ENCODE measurements at regions not wholly inside any gene's neighbourhood (a gene's known extent, or its start where the extent isn't known, plus 50 kb on each side); places are given as distances from the start of the nearest gene placed in this dataset.

DNA sequence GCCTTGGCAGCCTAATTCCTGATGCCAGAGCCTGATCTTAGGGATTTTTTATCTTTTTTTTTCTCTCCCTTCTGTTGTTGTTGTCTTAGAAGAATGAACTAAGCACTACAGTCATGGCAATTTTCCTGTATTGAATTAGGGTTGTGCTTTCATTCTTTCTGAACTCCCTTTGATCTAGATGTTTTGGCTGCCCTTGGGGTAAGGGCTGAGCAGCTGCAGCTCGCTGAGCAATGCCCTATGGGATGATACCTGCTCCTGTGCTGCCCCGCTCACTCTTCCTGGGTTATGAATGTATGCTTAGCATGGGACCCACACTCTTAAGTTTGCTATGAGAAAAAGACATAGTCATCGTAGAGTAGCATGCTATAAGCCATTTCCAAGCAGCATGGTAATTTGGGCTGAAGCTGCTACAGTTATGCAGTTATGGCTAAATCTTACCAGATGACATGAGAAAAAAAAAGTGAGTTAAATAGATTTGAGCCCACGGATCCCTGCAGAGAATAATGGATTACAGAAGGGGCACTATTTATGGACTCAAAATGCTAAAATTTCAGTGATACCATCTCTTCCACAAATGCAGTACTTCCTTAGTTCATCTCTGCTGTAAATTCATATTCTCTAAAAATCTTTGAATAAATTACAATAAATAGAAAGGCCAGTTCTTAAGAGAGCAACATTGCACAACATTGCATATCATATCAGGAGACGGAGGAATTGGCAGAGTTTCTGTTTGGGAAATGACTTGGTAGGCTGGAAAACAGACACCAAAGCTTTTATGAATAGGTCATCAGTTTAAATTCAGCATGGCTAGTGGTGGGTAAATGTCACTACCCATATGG is 79.2 kb upstream of the PTHLH start:
- H3K27ac Mint-ChIP-seq, result no peak overlapping the region
- H3K27me3 Mint-ChIP-seq, result peaks cover 13% of the 10 kb centered on the region
- DNase-seq (no peak), ATAC-seq (no peak)
- H3K4me1 Mint-ChIP-seq, result no peaks in the 10 kb centered on the region
- peaks cover 8% of the 10 kb centered on the region for H3K9me3 Mint-ChIP-seq
- no peak overlapping the region for H3K4me3 Mint-ChIP-seq
- H3K36me3 Mint-ChIP-seq (ENCODE audit: low read depth), result no peaks in the 10 kb centered on the region

GRCh38 chr12:28053564-28053963 is 81.0 kb upstream of the PTHLH start:
- no peaks in the 10 kb centered on the region for H3K4me1 Mint-ChIP-seq
- H3K9me3 Mint-ChIP-seq, result no peaks in the 10 kb centered on the region
- peaks cover 11% of the 10 kb centered on the region for H3K27me3 Mint-ChIP-seq
- ATAC-seq (no peak), DNase-seq (no peak)
- no peak overlapping the region for H3K27ac Mint-ChIP-seq
- no peaks in the 10 kb centered on the region for H3K36me3 Mint-ChIP-seq (ENCODE audit: low read depth)
- H3K4me3 Mint-ChIP-seq, result no peak overlapping the region

GRCh38 chr12:28054583-28054982 is 82.0 kb upstream of the PTHLH start:
- Mint-ChIP-seq H3K27me3 (peaks cover 6% of the 10 kb centered on the region), H3K9me3 (no peaks in the 10 kb centered on the region), H3K36me3 (ENCODE audit: low read depth) (no peaks in the 10 kb centered on the region), H3K27ac (no peak overlapping the region), H3K4me1 (no peaks in the 10 kb centered on the region), H3K4me3 (no peak overlapping the region)
- no peak for ATAC-seq
- no peak for DNase-seq

DNA sequence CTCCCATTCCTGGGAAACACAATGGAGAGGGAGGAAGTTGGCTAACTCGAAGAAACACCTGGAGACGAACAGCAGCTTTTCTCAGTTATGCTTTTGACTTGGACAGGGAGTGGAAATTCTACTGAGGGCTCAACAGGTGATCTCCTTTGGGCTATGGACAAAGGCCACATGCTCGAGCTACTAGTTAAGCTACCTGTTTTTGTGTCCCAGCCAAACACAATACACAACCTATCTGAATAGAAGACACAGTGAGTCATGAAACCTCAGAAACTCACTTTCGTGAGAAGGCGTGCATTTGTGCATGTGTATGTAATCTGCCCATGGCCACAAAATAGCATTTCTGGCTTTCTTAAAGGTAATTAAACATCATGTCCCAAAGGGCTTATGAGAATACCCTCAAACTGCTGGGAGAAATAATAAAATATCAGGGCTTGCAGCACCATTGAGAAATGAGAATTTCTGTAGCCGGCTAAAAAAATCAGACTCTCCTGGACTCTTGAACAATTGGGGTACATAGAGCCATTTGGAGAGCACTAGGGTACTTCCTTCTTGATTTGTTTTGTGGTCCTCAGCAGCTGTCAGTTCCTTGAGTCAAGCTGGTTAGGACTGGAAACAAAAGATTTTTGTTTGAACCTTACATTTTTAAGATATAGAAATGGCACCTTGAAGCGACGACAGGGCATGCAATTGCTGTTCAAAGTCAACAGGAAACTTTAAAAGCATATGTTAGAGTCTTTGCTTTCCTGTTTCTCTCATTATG is 85.5 kb upstream of the PTHLH start:
- H3K4me3 Mint-ChIP-seq, result no peak overlapping the region
- no peak overlapping the region for H3K27ac Mint-ChIP-seq
- ATAC-seq (peak; percentile 20), DNase-seq (no peak)
- no peaks in the 10 kb centered on the region for H3K9me3 Mint-ChIP-seq
- H3K36me3 Mint-ChIP-seq (ENCODE audit: low read depth), result no peaks in the 10 kb centered on the region
- H3K27me3 Mint-ChIP-seq, result peaks cover 11% of the 10 kb centered on the region
- H3K4me1 Mint-ChIP-seq, result no peaks in the 10 kb centered on the region

- DNase-seq, result no peak
These were observed 86.7 kb upstream of the PTHLH start for GRCh38 chr12:28059220-28059619.

GRCh38 chr12:28059668-28060067 is 87.1 kb upstream of the PTHLH start:
- ATAC-seq, result no peak

More at GRCh38 chr12:28059220-28059619, 86.7 kb upstream of the PTHLH start:
- Mint-ChIP-seq H3K36me3 (ENCODE audit: low read depth) (no peaks in the 10 kb centered on the region), H3K9me3 (no peaks in the 10 kb centered on the region), H3K4me3 (no peak overlapping the region), H3K4me1 (no peaks in the 10 kb centered on the region), H3K27me3 (peaks cover 11% of the 10 kb centered on the region), H3K27ac (no peak overlapping the region)
- ATAC-seq, result no peak

GRCh38 chr12:28060871-28061270 is 88.3 kb upstream of the PTHLH start:
- Mint-ChIP-seq H3K27ac (no peak overlapping the region), H3K9me3 (no peaks in the 10 kb centered on the region), H3K36me3 (ENCODE audit: low read depth) (no peaks in the 10 kb centered on the region)

More at GRCh38 chr12:28059668-28060067, 87.1 kb upstream of the PTHLH start:
- H3K27me3 Mint-ChIP-seq, result peaks cover 11% of the 10 kb centered on the region
- H3K27ac Mint-ChIP-seq, result no peak overlapping the region
- H3K4me3 Mint-ChIP-seq, result no peak overlapping the region
- H3K36me3 Mint-ChIP-seq (ENCODE audit: low read depth), result no peaks in the 10 kb centered on the region
- no peaks in the 10 kb centered on the region for H3K4me1 Mint-ChIP-seq
- H3K9me3 Mint-ChIP-seq, result no peaks in the 10 kb centered on the region
- DNase-seq, result no peak

GRCh38 chr12:28063355-28063880 is 90.9 kb upstream of the PTHLH start:
- H3K27ac Mint-ChIP-seq, result no peak overlapping the region
- no peaks in the 10 kb centered on the region for H3K36me3 Mint-ChIP-seq (ENCODE audit: low read depth)
- no peaks in the 10 kb centered on the region for H3K9me3 Mint-ChIP-seq
- ATAC-seq, result no peak
- no peak for DNase-seq
- peaks cover 10% of the 10 kb centered on the region for H3K27me3 Mint-ChIP-seq
- H3K4me1 Mint-ChIP-seq, result peaks cover 19% of the 10 kb centered on the region
- no peak overlapping the region for H3K4me3 Mint-ChIP-seq

More at GRCh38 chr12:28060871-28061270, 88.3 kb upstream of the PTHLH start:
- no peak for ATAC-seq
- Mint-ChIP-seq H3K4me1 (peaks cover 10% of the 10 kb centered on the region), H3K27me3 (peaks cover 9% of the 10 kb centered on the region), H3K4me3 (no peak overlapping the region)
- DNase-seq, result no peak

DNA sequence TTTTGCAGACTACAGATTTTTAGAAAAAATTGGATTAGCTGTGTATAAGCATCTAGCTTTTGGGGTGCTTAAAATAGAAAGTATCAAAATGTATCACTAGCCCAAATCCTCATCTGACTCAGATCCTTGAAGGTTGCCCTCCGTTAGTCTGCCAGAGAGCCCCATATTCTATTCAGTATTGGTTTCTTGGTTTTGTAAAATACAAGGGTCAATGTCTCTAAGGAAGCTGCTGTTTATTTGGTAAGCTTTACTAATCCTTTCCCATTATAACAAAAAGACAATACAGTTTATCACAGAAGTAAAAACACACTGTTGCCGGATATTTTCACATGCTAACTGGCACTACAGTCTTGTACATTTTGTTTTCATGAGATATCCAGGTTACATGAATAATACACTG is 92.8 kb upstream of the PTHLH start:
- ATAC-seq, result peak; percentile 63
- Mint-ChIP-seq H3K9me3 (no peaks in the 10 kb centered on the region), H3K27me3 (peaks cover 10% of the 10 kb centered on the region), H3K36me3 (ENCODE audit: low read depth) (no peaks in the 10 kb centered on the region), H3K27ac (no peak overlapping the region), H3K4me3 (no peak overlapping the region), H3K4me1 (peaks cover 19% of the 10 kb centered on the region)
- DNase-seq, result no peak

GRCh38 chr12:28065889-28066630 is 93.5 kb upstream of the PTHLH start:
- DNase-seq, result no peak
- Mint-ChIP-seq H3K9me3 (peaks cover 6% of the 10 kb centered on the region), H3K27me3 (peaks cover 7% of the 10 kb centered on the region), H3K4me1 (peaks cover 19% of the 10 kb centered on the region), H3K36me3 (ENCODE audit: low read depth) (no peaks in the 10 kb centered on the region), H3K4me3 (no peak overlapping the region), H3K27ac (peak overlapping the region; percentile 44)
- peak; percentile 52 for ATAC-seq

GRCh38 chr12:28066879-28067278 is 94.3 kb upstream of the PTHLH start:
- DNase-seq (no peak), ATAC-seq (no peak)
- peaks cover 19% of the 10 kb centered on the region for H3K4me1 Mint-ChIP-seq
- peaks cover 13% of the 10 kb centered on the region for H3K9me3 Mint-ChIP-seq
- no peaks in the 10 kb centered on the region for H3K36me3 Mint-ChIP-seq (ENCODE audit: low read depth)
- H3K27ac Mint-ChIP-seq, result no peak overlapping the region
- H3K4me3 Mint-ChIP-seq, result no peak overlapping the region
- peaks cover 6% of the 10 kb centered on the region for H3K27me3 Mint-ChIP-seq

DNA sequence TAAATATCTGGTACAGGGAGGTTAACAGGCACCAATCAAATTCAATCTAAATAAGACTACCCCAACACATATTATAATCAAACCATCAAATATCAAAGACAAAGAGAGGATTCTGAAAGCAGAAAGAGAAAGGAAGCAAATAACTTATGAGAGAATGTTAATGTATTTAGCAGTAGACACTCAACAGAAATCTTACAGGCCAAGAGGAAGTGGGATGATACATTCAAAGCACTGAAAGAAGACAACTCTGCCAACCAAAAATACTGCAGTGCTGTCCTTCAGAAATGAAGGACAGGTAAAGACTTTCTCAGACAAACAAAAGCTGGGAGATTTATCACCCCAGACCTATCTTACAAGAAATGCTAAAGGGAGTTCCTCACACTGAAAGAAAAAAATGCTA is 95.9 kb upstream of the PTHLH start:
- H3K36me3 Mint-ChIP-seq (ENCODE audit: low read depth), result no peaks in the 10 kb centered on the region
- peaks cover 2% of the 10 kb centered on the region for H3K27me3 Mint-ChIP-seq
- peaks cover 23% of the 10 kb centered on the region for H3K9me3 Mint-ChIP-seq
- peaks cover 19% of the 10 kb centered on the region for H3K4me1 Mint-ChIP-seq
- H3K4me3 Mint-ChIP-seq, result no peak overlapping the region
- no peak for ATAC-seq
- no peak for DNase-seq
- H3K27ac Mint-ChIP-seq, result no peak overlapping the region

DNA sequence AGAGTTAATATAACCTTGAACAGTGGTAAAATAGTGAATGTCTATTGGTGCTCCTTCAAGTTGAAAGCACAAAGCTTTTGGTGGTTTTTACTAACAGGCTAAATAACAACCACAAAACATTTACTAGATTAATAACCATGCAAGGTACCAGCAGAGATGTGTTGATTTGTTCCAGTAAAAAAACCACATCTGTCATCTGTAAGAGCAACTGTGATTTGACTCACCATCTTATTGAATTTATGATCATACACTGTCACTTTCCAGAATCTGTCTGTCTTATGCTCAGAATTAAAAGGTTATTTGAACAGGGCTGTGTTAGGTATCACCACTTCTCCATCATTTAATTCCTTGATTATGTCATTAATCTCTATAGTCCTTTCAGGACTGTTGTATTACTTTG is 107.0 kb upstream of the PTHLH start:
- peak; percentile 57 for ATAC-seq
- peaks cover 6% of the 10 kb centered on the region for H3K27me3 Mint-ChIP-seq

DNA sequence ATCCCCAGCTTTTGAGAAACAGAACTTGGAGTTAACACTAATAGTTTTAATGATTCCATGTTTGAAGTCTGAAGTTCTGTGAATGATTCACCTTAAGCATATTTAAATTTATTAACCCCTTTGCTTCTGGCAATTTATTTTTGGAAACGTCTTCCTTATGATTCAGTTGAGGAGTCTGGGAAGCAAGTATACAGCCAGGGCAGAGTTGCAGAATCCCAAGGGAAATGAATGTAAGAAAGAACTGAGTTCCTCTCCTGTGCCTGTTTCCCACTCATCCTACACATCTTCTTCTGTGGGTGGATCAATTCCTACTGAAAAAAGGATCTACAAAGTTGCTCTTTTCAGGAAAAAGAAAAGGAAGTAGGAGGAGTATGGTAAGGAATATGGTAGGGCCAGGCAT is 108.2 kb upstream of the CCDC91 start:
- DNase-seq, result no peak
- ATAC-seq, result no peak
- Mint-ChIP-seq H3K27me3 (peaks cover 14% of the 10 kb centered on the region), H3K27ac (no peak overlapping the region), H3K4me1 (peaks cover 12% of the 10 kb centered on the region), H3K36me3 (ENCODE audit: low read depth) (no peaks in the 10 kb centered on the region), H3K9me3 (no peaks in the 10 kb centered on the region), H3K4me3 (no peak overlapping the region)

More for the DNA sequence above, 107.0 kb upstream of the PTHLH start:
- H3K4me1 Mint-ChIP-seq, result peaks cover 2% of the 10 kb centered on the region
- no peak for DNase-seq
- no peaks in the 10 kb centered on the region for H3K9me3 Mint-ChIP-seq
- no peaks in the 10 kb centered on the region for H3K36me3 Mint-ChIP-seq (ENCODE audit: low read depth)
- H3K27ac Mint-ChIP-seq, result no peak overlapping the region
- no peak overlapping the region for H3K4me3 Mint-ChIP-seq

Data from activated naive CD8-positive, alpha-beta T cell treated with anti-CD3 and anti-CD28 coated beads, Interleukin-2, amount 50 U/mL, for 24 hours (primary cell).